Vagina (tissue), 2 donors: ENCODE measurements at regions not wholly inside any gene's neighbourhood (a gene's known extent, or its start where the extent isn't known, plus 50 kb on each side); places are given as distances from the start of the nearest gene placed in this dataset.

Experiments used
- CTCF ChIP-seq, 3 experiments: fragments of 450-650 bp in 2 of 3; fragments of 200-600 bp in 1 of 3; sonication (generic) in 1 of 3; IDR thresholded peaks; one replicate each; pipeline ENCODE4 v1.5.1; 2017 to 2019; ENCODE audit warnings: antibody characterized with exemption in 3 of 3, mild to moderate bottlenecking in 2 of 3, moderate library complexity in 2 of 3
- POLR2A ChIP-seq, 2 donors: fragments of 450-650 bp; IDR thresholded peaks; one replicate each; pipeline ENCODE4 v1.6.1; 2017; ENCODE audit warnings: antibody characterized with exemption in 2 of 2, mild to moderate bottlenecking in 2 of 2, moderate library complexity in 2 of 2

GRCh38 chr7:54874804-54875203, 115.8 kb upstream of the SEC61G start:
- TF ChIP-seq POLR2A (IDR thresholded peaks at IDR 0.05) (no peak), CTCF (IDR thresholded peaks at IDR 0.05) (no peak)
